Cardiac fibroblast (primary cell): ENCODE measurements at regions not wholly inside any gene's neighbourhood (a gene's known extent, or its start where the extent isn't known, plus 50 kb on each side); places are given as distances from the start of the nearest gene placed in this dataset.
A peak's percentile ranks its signal among the peaks of the same experiment; 100 is the strongest.

Experiments used
- DNase-seq, 2 donors: peaks; one replicate each; pipeline versions ENCODE4 v3.0.0 to v3.0.0-alpha.2; 2010; ENCODE audit warnings: low read depth in 2 of 2
- H3K4me3 ChIP-seq, 2 donors: replicated peaks in 1 of 2; 1 replicate in 1 of 2; 2 replicates in 1 of 2; pipeline ENCODE4 v1.5.1; 2011; ENCODE audit warnings: low read depth in 2 of 2, low read length in 2 of 2, mild to moderate bottlenecking in 2 of 2, moderate library complexity in 1 of 2
- CTCF ChIP-seq: IDR thresholded peaks from one replicate; pipeline ENCODE4 v1.5.1; 2011; ENCODE audit warnings: low read depth, mild to moderate bottlenecking, low read length, inconsistent platforms

GRCh38 chr2:200064879-200065278 lies 109.5 kb downstream of the MAIP1 start:
- no peak for TF ChIP-seq CTCF
- DNase-seq: no peak
- H3K4me3 ChIP-seq: no peak overlapping the region

- TF ChIP-seq CTCF: no peak
Measured at GRCh38 chr2:200065477-200065876, 110.1 kb downstream of the MAIP1 start.

GRCh38 chr2:200066417-200066816 lies 111.0 kb downstream of the MAIP1 start:
- no peak for TF ChIP-seq CTCF
- no peak overlapping the region for H3K4me3 ChIP-seq
- no peak for DNase-seq

More at GRCh38 chr2:200065477-200065876, 110.1 kb downstream of the MAIP1 start:
- no peak overlapping the region for H3K4me3 ChIP-seq
- DNase-seq: no peak

GRCh38 chr2:200068642-200069041 lies 113.3 kb downstream of the MAIP1 start:
- no peak for DNase-seq
- TF ChIP-seq CTCF: no peak
- H3K4me3 ChIP-seq: no peak overlapping the region

- TF ChIP-seq CTCF: no peak
- DNase-seq: peak; percentile 56 to 81
- no peak overlapping the region for H3K4me3 ChIP-seq
Measured at GRCh38 chr2:200077210-200077650, 121.8 kb downstream of the MAIP1 start.

GRCh38 chr2:200077838-200078237 lies 122.5 kb downstream of the MAIP1 start:
- no peak for TF ChIP-seq CTCF
- DNase-seq: peak in 1 of 2 donors; percentile 39
- no peak overlapping the region for H3K4me3 ChIP-seq

GRCh38 chr2:200079356-200079755 lies 124.0 kb downstream of the MAIP1 start:
- DNase-seq: no peak
- H3K4me3 ChIP-seq: no peak overlapping the region
- no peak for TF ChIP-seq CTCF
